ENCODE measurements at regions not wholly inside any gene's neighbourhood (a gene's known extent, or its start where the extent isn't known, plus 50 kb on each side); places are given as distances from the start of the nearest gene placed in this dataset.

DNA sequence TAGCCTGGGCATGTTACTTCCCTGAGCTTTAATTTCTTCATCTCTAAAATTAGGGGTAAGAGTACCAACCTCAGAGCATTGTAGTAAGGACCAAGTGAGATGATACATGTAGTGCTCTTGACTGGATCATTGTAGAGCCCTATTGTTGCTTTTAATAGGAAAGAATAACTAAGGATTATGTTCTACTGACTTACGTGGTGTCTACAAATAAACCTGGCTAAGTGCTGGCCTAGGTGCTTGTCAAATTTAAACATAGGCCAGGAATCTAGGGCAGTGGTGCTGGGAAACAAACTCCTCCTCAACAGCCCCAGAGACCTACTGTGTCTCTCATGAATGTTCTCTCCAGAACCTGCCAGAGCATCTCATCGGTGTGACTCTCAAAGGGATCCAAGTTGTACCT is 69.4 kb downstream of the ABCC12 start:
- Histone ChIP-seq H3K36me3 (no peaks in the 10 kb centered on the region), H3K27ac (no peak overlapping the region), H3K4me1 (no peaks in the 10 kb centered on the region), H3K27me3 (no peaks in the 10 kb centered on the region), H3K4me3 (replicated peaks in 1 of 3) (no peak overlapping the region), H3K9me3 (no peaks in the 10 kb centered on the region)
- DNase-seq = no peak
- TF ChIP-seq, protein P1, sequence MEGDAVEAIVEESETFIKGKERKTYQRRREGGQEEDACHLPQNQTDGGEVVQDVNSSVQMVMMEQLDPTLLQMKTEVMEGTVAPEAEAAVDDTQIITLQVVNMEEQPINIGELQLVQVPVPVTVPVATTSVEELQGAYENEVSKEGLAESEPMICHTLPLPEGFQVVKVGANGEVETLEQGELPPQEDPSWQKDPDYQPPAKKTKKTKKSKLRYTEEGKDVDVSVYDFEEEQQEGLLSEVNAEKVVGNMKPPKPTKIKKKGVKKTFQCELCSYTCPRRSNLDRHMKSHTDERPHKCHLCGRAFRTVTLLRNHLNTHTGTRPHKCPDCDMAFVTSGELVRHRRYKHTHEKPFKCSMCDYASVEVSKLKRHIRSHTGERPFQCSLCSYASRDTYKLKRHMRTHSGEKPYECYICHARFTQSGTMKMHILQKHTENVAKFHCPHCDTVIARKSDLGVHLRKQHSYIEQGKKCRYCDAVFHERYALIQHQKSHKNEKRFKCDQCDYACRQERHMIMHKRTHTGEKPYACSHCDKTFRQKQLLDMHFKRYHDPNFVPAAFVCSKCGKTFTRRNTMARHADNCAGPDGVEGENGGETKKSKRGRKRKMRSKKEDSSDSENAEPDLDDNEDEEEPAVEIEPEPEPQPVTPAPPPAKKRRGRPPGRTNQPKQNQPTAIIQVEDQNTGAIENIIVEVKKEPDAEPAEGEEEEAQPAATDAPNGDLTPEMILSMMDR (IDR thresholded peaks at IDR 0.05) = no peak
- TF ChIP-seq POLR2A (IDR thresholded peaks at IDR 0.05) = no peak
- intact Hi-C loops (cut with DNase I) = no loop called here
- 88 to 94% methylated on average over 2 of the region's 2 CpGs for WGBS, 2 donors

DNA sequence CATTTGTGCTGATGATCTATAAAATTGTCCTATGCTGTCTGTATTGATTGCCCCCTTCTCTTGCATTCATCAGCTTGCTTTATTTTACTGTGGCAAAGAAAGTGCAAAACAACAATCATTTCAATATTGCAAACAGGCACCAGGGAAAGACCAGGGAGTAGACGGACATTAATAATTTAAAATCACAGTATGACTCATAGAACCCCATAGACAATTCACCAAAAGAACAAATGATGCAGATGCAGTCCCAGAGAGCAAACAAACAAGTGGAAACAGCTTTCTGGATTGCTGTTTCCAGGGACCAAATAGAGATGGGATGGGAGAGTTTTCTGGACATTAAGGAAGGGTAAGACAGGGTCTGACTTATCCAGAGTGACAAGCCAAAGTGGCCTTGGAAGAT is 70.1 kb downstream of the ABCC12 start:
- no peak for TF ChIP-seq POLR2A (IDR thresholded peaks at IDR 0.05)
- TF ChIP-seq, protein P1 (IDR thresholded peaks at IDR 0.05) = no peak
- Histone ChIP-seq H3K27me3 (no peaks in the 10 kb centered on the region), H3K27ac (no peak overlapping the region), H3K36me3 (no peaks in the 10 kb centered on the region), H3K9me3 (no peaks in the 10 kb centered on the region), H3K4me1 (no peaks in the 10 kb centered on the region), H3K4me3 (replicated peaks in 1 of 3) (no peak overlapping the region)
- intact Hi-C loops (cut with DNase I) = no loop called here
- no peak for DNase-seq
- WGBS, 2 donors = 79 to 88% methylated on average over 1 of the region's 1 CpG

DNA sequence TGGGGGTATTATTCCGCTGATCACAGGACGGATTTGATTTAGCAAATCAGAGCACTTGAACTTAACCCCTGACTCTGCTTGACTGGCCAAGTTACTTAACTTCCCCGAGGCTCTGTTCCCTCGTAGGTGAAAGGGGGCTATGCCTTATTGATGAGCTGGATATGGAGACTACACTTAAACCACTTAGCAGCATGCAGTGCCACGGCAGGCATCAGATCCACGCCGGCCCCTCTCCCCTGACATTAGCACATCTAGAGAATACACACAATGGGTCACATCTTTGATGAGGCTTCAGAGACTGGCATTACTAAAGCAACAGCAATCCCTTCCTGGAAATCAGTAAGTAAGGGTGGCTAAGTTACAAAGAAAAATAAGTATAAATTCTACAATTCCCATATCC is 71.0 kb downstream of the ABCC12 start:
- Histone ChIP-seq H3K36me3 (no peaks in the 10 kb centered on the region), H3K27me3 (no peaks in the 10 kb centered on the region), H3K9me3 (no peaks in the 10 kb centered on the region), H3K4me3 (replicated peaks in 1 of 3) (no peak overlapping the region), H3K4me1 (no peaks in the 10 kb centered on the region), H3K27ac (no peak overlapping the region)
- TF ChIP-seq, protein P1 (IDR thresholded peaks at IDR 0.05) = no peak
- TF ChIP-seq POLR2A (IDR thresholded peaks at IDR 0.05) = no peak
- DNase-seq = no peak
- intact Hi-C loops (cut with DNase I) = no loop called here
- WGBS, 2 donors = 72 to 80% methylated on average over 7 of the region's 7 CpGs

DNA sequence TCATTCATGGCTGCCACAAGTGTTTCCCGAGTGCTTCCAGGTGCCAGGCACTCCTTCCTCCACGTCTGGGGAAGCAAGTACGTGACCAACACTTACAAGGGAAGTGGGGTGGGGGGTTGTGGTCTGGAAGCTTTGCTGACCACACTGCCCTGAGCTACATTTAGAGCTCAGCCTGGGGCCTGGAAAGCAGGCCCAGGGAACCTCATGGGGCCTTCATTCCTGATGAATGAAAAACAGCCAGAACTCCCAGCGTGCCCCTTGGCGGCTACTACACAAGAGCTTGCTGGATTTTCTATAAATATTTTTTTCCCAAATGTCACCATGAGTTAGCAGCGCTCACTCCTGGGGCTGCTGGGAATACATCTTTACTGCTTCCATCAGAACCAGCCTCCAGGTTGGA is 73.3 kb downstream of the ABCC12 start:
- 52 to 72% methylated on average over 6 of the region's 6 CpGs for WGBS, 2 donors
- Histone ChIP-seq H3K36me3 (no peaks in the 10 kb centered on the region), H3K4me3 (replicated peaks in 1 of 3) (no peak overlapping the region), H3K4me1 (no peaks in the 10 kb centered on the region), H3K27me3 (no peaks in the 10 kb centered on the region), H3K9me3 (no peaks in the 10 kb centered on the region), H3K27ac (no peak overlapping the region)
- DNase-seq = no peak
- intact Hi-C loops (cut with DNase I) = no loop called here
- TF ChIP-seq, protein P1 (IDR thresholded peaks at IDR 0.05) = no peak
- TF ChIP-seq POLR2A (IDR thresholded peaks at IDR 0.05) = no peak

DNA sequence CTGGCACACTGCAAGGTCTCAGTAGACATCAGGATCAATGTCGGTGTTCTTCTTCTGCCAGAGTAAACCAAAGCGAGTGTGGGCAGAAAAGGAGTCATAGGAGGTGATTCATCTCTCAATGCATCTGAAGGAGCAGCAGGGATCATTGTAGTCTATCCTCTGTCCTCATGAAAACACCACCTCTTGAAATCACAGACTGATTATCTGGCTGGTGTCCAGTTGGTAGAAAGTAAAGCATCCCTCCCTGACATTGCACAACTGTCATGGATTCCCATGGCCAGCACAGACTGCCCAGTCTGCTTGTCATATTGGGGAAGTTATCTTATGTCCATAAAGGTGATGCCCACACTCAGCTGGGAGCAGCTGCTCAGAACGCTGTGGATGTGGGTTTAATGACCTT is 74.1 kb downstream of the ABCC12 start:
- WGBS, 2 donors = 92 to 95% methylated on average over 3 of the region's 3 CpGs
- H3K36me3 ChIP-seq = no peaks in the 10 kb centered on the region
- intact Hi-C loops (cut with DNase I) = no loop called here
- DNase-seq = no peak
- TF ChIP-seq POLR2A (IDR thresholded peaks at IDR 0.05) = no peak
- TF ChIP-seq, protein P1 (IDR thresholded peaks at IDR 0.05) = no peak
- H3K4me3 ChIP-seq (replicated peaks in 1 of 3) = no peak overlapping the region
- H3K27me3 ChIP-seq = no peaks in the 10 kb centered on the region
- H3K27ac ChIP-seq = no peak overlapping the region
- H3K4me1 ChIP-seq = no peaks in the 10 kb centered on the region
- H3K9me3 ChIP-seq = no peaks in the 10 kb centered on the region
